Keratinocyte (primary cell): ENCODE measurements at regions not wholly inside any gene's neighbourhood (a gene's known extent, or its start where the extent isn't known, plus 50 kb on each side); places are given as distances from the start of the nearest gene placed in this dataset.

Experiments used
- EZH2 ChIP-seq: IDR thresholded peaks from one replicate; pipeline ENCODE4 v1.6.1; 2012; ENCODE audit warnings: inconsistent platforms, mild to moderate bottlenecking, low read length, moderate library complexity
- TF ChIP-seq, protein P1 (sequence below), 3 experiments: IDR thresholded peaks in 1 of 3; conservative IDR thresholded peaks in 1 of 3; optimal IDR thresholded peaks in 1 of 3; 2 replicates in 2 of 3; 3 replicates in 1 of 3; pipeline versions ENCODE3 to v1.5.1; 2011; ENCODE audit warnings: low read length in 3 of 3, mild to moderate bottlenecking in 3 of 3, moderate library complexity in 2 of 3, control low read depth in 1 of 3, inconsistent platforms in 1 of 3; ENCODE audit not compliant: insufficient read depth in 2 of 3; ENCODE audit errors: extremely low read depth in 1 of 3

DNA sequence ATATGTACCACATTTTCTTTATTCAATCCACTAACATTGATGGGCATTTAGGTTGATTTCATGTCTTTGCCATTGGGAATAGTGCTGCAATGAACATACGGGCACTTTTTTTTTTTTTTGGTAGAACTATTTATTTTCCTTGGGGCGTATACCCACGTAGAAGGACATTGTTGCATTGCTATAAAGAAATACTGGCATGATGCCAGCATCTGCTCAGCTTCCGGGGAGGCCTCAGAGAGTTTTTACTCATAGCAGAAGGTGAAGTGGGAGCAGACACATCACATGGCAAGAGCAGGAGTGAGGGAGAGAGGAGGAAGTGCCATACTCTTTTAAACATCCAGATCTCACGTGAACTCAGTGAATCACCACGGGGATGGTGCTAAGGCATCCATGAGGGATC lies 197.0 kb downstream of the SQOR start:
- TF ChIP-seq EZH2: no peak
- TF ChIP-seq, protein P1, sequence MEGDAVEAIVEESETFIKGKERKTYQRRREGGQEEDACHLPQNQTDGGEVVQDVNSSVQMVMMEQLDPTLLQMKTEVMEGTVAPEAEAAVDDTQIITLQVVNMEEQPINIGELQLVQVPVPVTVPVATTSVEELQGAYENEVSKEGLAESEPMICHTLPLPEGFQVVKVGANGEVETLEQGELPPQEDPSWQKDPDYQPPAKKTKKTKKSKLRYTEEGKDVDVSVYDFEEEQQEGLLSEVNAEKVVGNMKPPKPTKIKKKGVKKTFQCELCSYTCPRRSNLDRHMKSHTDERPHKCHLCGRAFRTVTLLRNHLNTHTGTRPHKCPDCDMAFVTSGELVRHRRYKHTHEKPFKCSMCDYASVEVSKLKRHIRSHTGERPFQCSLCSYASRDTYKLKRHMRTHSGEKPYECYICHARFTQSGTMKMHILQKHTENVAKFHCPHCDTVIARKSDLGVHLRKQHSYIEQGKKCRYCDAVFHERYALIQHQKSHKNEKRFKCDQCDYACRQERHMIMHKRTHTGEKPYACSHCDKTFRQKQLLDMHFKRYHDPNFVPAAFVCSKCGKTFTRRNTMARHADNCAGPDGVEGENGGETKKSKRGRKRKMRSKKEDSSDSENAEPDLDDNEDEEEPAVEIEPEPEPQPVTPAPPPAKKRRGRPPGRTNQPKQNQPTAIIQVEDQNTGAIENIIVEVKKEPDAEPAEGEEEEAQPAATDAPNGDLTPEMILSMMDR (optimal IDR thresholded peaks at IDR 0.05 in 1 of 3, IDR thresholded peaks at IDR 0.05 in 1 of 3, conservative IDR thresholded peaks at IDR 0.05 in 1 of 3; ENCODE audit: extremely low read depth in 1 of 3, insufficient read depth in 2 of 3, low read length in 3 of 3): no peak
